Karpas-422 (cell line): ENCODE measurements at regions not wholly inside any gene's neighbourhood (a gene's known extent, or its start where the extent isn't known, plus 50 kb on each side); places are given as distances from the start of the nearest gene placed in this dataset.
A peak's percentile ranks its signal among the peaks of the same experiment; 100 is the strongest.

ENCODE experiments used
- DNase-seq: peaks from one replicate; pipeline ENCODE4 v3.0.0-alpha.2; 2015
- H2AFZ ChIP-seq: fragments of 200-600 bp; sonication (generic); 2 replicates; pipeline ENCODE4 v1.6.1; 2014; ENCODE audit warnings: antibody characterized with exemption, low read length, mixed read lengths
- H3K27ac ChIP-seq: fragments of 200-600 bp; sonication (generic); 2 replicates; pipeline ENCODE4 v1.5.1; 2014; ENCODE audit warnings: mild to moderate bottlenecking, low read length, moderate library complexity
- H3K27me3 ChIP-seq: fragments of 200-600 bp; sonication (generic); 2 replicates; pipeline ENCODE4 v1.6.1; 2014; ENCODE audit warnings: low read length, mixed read lengths
- H3K36me3 ChIP-seq: fragments of 200-600 bp; sonication (generic); 2 replicates; pipeline ENCODE4 v1.6.1; 2014; ENCODE audit warnings: low read length, mixed read lengths; ENCODE audit not compliant: insufficient read depth
- H3K4me1 ChIP-seq: fragments of 200-600 bp; sonication (generic); 2 replicates; pipeline ENCODE4 v1.6.1; 2014; ENCODE audit warnings: mild to moderate bottlenecking, low read length, mixed read lengths
- H3K4me2 ChIP-seq: fragments of 200-600 bp; sonication (generic); 2 replicates; pipeline ENCODE4 v1.6.1; 2014; ENCODE audit warnings: low read length, low read depth, mild to moderate bottlenecking; ENCODE audit not compliant: poor library complexity, severe bottlenecking
- H3K4me3 ChIP-seq: fragments of 200-600 bp; sonication (generic); 2 replicates; pipeline ENCODE4 v1.5.1; 2014; ENCODE audit warnings: mild to moderate bottlenecking, antibody characterized with exemption, low read length, mixed read lengths
- H3K79me2 ChIP-seq: fragments of 200-600 bp; sonication (generic); 2 replicates; pipeline ENCODE4 v1.6.1; 2014; ENCODE audit warnings: mild to moderate bottlenecking, low read length, mixed read lengths
- H3K9ac ChIP-seq: fragments of 200-600 bp; sonication (generic); 2 replicates; pipeline ENCODE4 v1.6.0; 2014; ENCODE audit warnings: low read length
- H3K9me2 ChIP-seq: fragments of 200-600 bp; sonication (generic), shearing (Covaris generic); replicated peaks from 2 replicates; pipeline ENCODE4 v1.6.0; 2014; ENCODE audit warnings: mild to moderate bottlenecking, low read length, moderate library complexity; ENCODE audit not compliant: insufficient read depth
- H3K9me3 ChIP-seq: fragments of 300-700, 200-600 bp; sonication (generic); 2 replicates; pipeline ENCODE4 v1.6.1; 2014; ENCODE audit warnings: low read length, mixed read lengths
- H4K20me1 ChIP-seq: fragments of 200-600 bp; sonication (generic); 2 replicates; pipeline ENCODE4 v1.6.1; 2014; ENCODE audit warnings: mild to moderate bottlenecking, antibody characterized with exemption, low read length, low read depth; ENCODE audit not compliant: insufficient read depth

DNA sequence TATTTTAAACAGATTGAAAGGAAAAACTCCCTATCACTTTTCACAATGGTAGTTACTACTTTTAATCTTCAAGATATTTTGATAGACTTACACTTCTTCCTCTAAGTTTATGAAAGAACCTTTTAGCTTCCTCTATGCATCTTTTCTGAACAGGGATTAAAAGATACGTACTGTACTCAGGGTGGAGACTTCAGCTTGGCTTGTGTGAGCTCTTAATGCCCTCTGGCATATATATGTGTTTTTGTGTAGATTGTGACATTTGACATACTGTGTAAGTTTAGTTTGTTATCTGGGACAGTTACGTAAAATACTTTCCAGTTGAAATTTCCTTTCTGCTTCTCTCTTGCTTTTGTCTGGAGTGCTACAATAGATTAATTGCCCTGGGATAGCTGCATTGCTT, 109.3 kb upstream of the NUDT6 start:
- no peak for DNase-seq
- H3K27me3 ChIP-seq: no peaks in the 10 kb centered on the region
- H3K4me1 ChIP-seq: peaks cover 8% of the 10 kb centered on the region
- H4K20me1 ChIP-seq: no peaks in the 10 kb centered on the region; the same call in 1 of the 2 replicates
- H3K9me2 ChIP-seq: no peaks in the 10 kb centered on the region
- no peak overlapping the region for H3K4me2 ChIP-seq
- H2AFZ ChIP-seq: no peak overlapping the region
- H3K36me3 ChIP-seq: no peaks in the 10 kb centered on the region
- no peaks in the 10 kb centered on the region for H3K79me2 ChIP-seq
- H3K9me3 ChIP-seq: no peaks in the 10 kb centered on the region
- no peak overlapping the region for H3K27ac ChIP-seq
- H3K9ac ChIP-seq: no peak overlapping the region
- H3K4me3 ChIP-seq: no peak overlapping the region

DNA sequence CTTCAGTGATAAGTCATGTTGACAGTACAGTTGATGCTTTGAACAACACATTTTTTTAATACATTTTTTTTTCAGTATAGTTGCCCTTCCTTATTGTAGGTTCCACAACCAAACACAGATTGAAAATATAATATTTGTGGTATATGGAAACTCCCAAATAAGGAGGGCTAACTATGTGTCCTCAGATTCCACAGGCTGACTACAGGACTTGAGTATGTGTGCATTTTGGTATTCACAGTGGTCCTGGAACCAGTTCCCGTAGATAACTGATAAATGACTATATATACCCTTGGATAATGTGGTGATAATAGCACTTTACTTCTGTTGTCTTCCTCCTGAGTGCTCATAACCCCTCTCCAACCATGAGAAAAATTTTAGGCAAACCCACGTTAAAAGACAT, 111.6 kb upstream of the NUDT6 start:
- no peak overlapping the region for H3K27ac ChIP-seq
- H3K9ac ChIP-seq: no peak overlapping the region
- H3K36me3 ChIP-seq: no peaks in the 10 kb centered on the region
- H3K9me3 ChIP-seq: no peaks in the 10 kb centered on the region
- H4K20me1 ChIP-seq: no peaks in the 10 kb centered on the region; the same call in 1 of the 2 replicates
- H3K4me3 ChIP-seq: no peak overlapping the region
- H3K4me1 ChIP-seq: peaks cover 21% of the 10 kb centered on the region
- DNase-seq: no peak
- H3K27me3 ChIP-seq: no peaks in the 10 kb centered on the region
- H3K79me2 ChIP-seq: 0 out of 2 replicates have a peak, but pooled peaks cover 5% of the 10 kb centered on the region
- H3K4me2 ChIP-seq: no peak overlapping the region
- no peaks in the 10 kb centered on the region for H3K9me2 ChIP-seq
- no peak overlapping the region for H2AFZ ChIP-seq

DNA sequence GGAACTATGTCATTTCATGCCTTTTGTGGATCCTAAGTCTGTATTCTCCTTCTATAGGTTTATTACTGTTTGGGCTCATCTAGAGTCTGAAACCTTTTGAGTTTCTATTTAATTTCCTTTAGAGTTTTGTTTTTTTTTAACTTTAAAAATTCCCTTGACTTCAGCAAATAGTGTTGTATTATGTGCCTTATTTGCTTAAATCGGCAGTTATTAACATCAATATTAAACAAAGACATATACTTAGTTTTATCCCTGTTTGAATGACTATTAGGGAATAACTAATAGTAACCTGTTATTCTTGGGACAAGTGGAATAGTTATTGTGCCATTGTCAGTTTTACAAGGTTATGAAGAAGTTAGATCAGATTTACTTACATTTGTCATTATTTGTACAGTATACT, 112.8 kb upstream of the NUDT6 start:
- Histone ChIP-seq H3K79me2 (0 out of 2 replicates have a peak, but pooled peaks cover 8% of the 10 kb centered on the region), H3K9me3 (no peaks in the 10 kb centered on the region), H3K9ac (no peak overlapping the region), H3K4me3 (no peak overlapping the region), H3K36me3 (no peaks in the 10 kb centered on the region), H3K4me1 (peaks cover 21% of the 10 kb centered on the region), H2AFZ (no peak overlapping the region), H3K27ac (no peak overlapping the region), H3K9me2 (no peaks in the 10 kb centered on the region), H3K4me2 (no peak overlapping the region), H3K27me3 (no peaks in the 10 kb centered on the region), H4K20me1 (no peaks in the 10 kb centered on the region; the same call in 1 of the 2 replicates)
- no peak for DNase-seq

DNA sequence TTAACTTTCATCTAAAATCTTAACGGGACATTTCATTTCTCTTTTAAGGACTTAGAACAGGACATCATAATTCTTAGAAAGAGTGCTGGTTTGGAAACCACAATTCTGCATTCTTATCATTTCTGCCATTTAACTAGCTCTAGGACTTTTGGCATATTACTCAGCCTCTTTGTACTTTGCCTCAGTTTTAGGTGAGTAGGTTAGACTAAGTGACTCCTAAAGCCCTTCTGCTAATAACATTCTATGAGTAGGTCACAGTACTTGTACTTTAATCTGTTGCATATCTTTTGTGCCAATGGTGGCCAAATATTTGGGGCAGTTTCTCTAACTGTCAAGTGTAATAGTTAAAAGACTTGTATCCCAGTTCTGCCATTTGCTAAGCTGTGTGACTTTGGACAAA, 115.4 kb upstream of the NUDT6 start:
- H3K9me3 ChIP-seq: peaks cover 4% of the 10 kb centered on the region; the same call in 1 of the 2 replicates
- no peak for DNase-seq
- no peak overlapping the region for H3K4me3 ChIP-seq
- H3K4me1 ChIP-seq: peaks cover 21% of the 10 kb centered on the region
- H3K9me2 ChIP-seq: no peaks in the 10 kb centered on the region
- H3K9ac ChIP-seq: no peak overlapping the region
- 0 out of 2 replicates have a peak, but pooled peaks cover 11% of the 10 kb centered on the region for H3K79me2 ChIP-seq
- no peak overlapping the region for H2AFZ ChIP-seq
- no peak overlapping the region for H3K27ac ChIP-seq
- 0 out of 2 replicates have a peak, but pooled peaks cover 6% of the 10 kb centered on the region for H3K36me3 ChIP-seq
- H3K27me3 ChIP-seq: no peaks in the 10 kb centered on the region
- H3K4me2 ChIP-seq: peak overlapping the region; percentile 36
- H4K20me1 ChIP-seq: no peaks in the 10 kb centered on the region; the same call in 1 of the 2 replicates

DNA sequence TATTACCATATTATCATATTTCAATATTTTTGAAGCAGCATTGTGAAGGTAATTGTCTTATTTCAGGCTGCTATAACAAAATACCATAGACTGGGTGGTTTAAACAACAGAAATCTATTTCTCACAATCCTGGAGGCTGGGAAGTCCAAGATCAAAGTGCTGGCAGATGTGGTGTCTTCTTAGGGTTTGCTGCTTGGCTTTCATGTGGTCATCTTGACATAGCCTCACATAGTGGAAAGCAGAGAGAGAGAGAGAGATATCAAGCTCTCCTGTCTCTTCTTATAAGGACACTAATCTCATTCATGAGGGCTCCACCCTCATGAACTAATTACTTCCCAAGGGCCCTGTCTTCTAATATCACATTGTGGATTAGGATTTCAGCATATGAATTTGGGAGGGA, 119.7 kb upstream of the NUDT6 start:
- no peaks in the 10 kb centered on the region for H3K9me2 ChIP-seq
- no peak overlapping the region for H3K4me3 ChIP-seq
- no peak overlapping the region for H3K27ac ChIP-seq
- peaks cover 32% of the 10 kb centered on the region for H3K79me2 ChIP-seq
- H2AFZ ChIP-seq: no peak overlapping the region
- H4K20me1 ChIP-seq: no peaks in the 10 kb centered on the region
- no peak overlapping the region for H3K4me2 ChIP-seq
- peaks cover 9% of the 10 kb centered on the region for H3K4me1 ChIP-seq
- DNase-seq: no peak
- no peaks in the 10 kb centered on the region for H3K27me3 ChIP-seq
- no peak overlapping the region for H3K9ac ChIP-seq
- H3K36me3 ChIP-seq: peaks cover 15% of the 10 kb centered on the region; the same call in 1 of the 2 replicates
- peaks cover 7% of the 10 kb centered on the region for H3K9me3 ChIP-seq

DNA sequence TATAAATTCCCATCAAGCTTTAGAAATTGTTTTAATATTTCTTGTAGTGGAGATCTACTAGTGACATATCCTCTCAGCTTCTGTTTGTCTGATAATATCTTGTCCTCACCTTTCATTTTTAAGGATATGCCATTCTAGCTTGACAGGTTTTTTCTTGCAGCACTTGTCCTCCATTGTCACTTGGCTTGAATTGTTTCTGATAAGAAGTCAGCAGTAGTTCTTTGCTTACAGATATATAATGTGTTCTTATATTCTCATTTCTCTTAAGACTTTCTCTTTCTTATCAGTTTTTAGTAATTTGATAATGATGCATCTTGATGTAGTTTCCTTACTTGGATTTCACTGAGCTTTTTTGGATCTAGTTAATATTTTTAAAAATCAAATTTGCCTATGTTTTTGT, 120.6 kb upstream of the NUDT6 start:
- no peaks in the 10 kb centered on the region for H3K9me2 ChIP-seq
- H3K27me3 ChIP-seq: no peaks in the 10 kb centered on the region
- H3K9ac ChIP-seq: no peak overlapping the region
- no peak overlapping the region for H2AFZ ChIP-seq
- H3K9me3 ChIP-seq: peaks cover 7% of the 10 kb centered on the region
- no peaks in the 10 kb centered on the region for H4K20me1 ChIP-seq
- peaks cover 40% of the 10 kb centered on the region for H3K79me2 ChIP-seq
- DNase-seq: no peak
- no peaks in the 10 kb centered on the region for H3K4me1 ChIP-seq
- no peak overlapping the region for H3K27ac ChIP-seq
- no peak overlapping the region for H3K4me3 ChIP-seq
- H3K36me3 ChIP-seq: peaks cover 16% of the 10 kb centered on the region; the same call in 1 of the 2 replicates
- no peak overlapping the region for H3K4me2 ChIP-seq

DNA sequence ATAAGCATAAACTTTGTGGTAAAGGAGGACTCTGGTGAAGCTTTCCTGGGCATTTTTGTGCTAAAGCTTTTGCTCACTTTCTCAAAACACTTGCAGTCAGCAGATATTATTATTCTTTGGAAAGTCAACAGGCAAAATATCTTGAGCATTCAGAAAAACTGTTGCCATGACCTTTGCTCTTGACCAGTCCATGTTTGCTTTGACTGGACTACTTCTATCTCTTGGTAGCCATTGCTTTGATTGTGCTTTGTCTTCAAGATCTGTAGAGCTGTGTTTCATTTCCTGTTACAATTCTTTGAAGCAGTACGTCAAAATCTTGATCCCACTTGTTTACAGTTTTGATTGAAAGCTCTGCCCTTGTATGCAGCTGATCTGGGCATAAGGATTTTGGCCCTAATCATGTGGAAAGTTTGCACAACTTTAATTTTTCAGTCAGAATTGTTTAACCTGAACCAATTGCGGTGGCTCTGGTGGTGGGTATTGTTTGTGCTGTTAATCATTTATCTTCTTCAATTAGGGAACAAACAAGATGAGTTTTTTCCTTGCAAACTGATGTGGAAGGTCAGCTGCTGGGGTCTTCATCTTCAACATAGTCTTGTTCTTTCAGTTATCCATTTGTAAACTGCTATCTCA, 121.5 kb upstream of the NUDT6 start:
- no peaks in the 10 kb centered on the region for H4K20me1 ChIP-seq
- H3K9ac ChIP-seq: no peak overlapping the region
- H3K36me3 ChIP-seq: peaks cover 20% of the 10 kb centered on the region; the same call in 1 of the 2 replicates
- no peaks in the 10 kb centered on the region for H3K4me1 ChIP-seq
- H3K4me3 ChIP-seq: no peak overlapping the region
- H3K9me2 ChIP-seq: no peaks in the 10 kb centered on the region
- H3K9me3 ChIP-seq: peaks cover 15% of the 10 kb centered on the region
- peaks cover 46% of the 10 kb centered on the region for H3K79me2 ChIP-seq
- H3K27me3 ChIP-seq: no peaks in the 10 kb centered on the region
- H2AFZ ChIP-seq: no peak overlapping the region
- DNase-seq: no peak
- no peak overlapping the region for H3K27ac ChIP-seq
- no peak overlapping the region for H3K4me2 ChIP-seq

DNA sequence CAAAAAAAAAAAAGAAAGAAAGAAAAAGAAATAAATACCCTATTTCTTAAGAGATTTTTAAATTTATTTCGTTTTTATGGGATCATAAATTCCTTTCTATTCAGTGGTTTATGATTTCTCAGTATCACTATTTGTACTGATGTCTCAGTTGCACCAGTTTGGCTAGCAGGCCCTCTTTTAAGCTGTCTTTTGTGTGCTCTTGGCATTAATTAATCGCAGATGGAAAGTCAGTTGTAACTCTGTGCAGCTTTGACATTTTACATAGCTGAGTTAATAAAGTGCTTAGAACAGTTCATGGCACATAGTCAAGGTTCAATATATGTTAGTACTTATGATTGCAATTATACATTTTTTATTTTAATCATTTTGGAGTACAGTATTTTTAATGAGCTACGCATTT, 123.7 kb upstream of the NUDT6 start:
- H3K9ac ChIP-seq: no peak overlapping the region
- peaks cover 22% of the 10 kb centered on the region for H3K9me3 ChIP-seq
- peaks cover 58% of the 10 kb centered on the region for H3K79me2 ChIP-seq
- H3K4me1 ChIP-seq: no peaks in the 10 kb centered on the region
- peaks cover 20% of the 10 kb centered on the region; the same call in 1 of the 2 replicates for H3K36me3 ChIP-seq
- H3K27me3 ChIP-seq: no peaks in the 10 kb centered on the region
- no peak overlapping the region for H3K27ac ChIP-seq
- no peaks in the 10 kb centered on the region for H3K9me2 ChIP-seq
- H4K20me1 ChIP-seq: no peaks in the 10 kb centered on the region
- H3K4me2 ChIP-seq: no peak overlapping the region
- H3K4me3 ChIP-seq: no peak overlapping the region
- no peak overlapping the region for H2AFZ ChIP-seq
- DNase-seq: no peak
